Skeletal muscle cell (primary cell): ENCODE measurements at regions not wholly inside any gene's neighbourhood (a gene's known extent, or its start where the extent isn't known, plus 50 kb on each side); places are given as distances from the start of the nearest gene placed in this dataset.

Source experiments
- DNase-seq: peaks from one replicate; pipeline ENCODE4 v3.0.0-alpha.2; 2010; ENCODE audit warnings: low read depth
- H3K4me3 ChIP-seq: 2 replicates; pipeline ENCODE4 v1.5.1; 2011; ENCODE audit warnings: low read depth, mild to moderate bottlenecking, control low read depth, low read length, moderate library complexity

GRCh38 chr22:48742556-48743343, 1084.9 kb downstream of the BRD1 start:
- H3K4me3 ChIP-seq, result no peak overlapping the region
- no peak for DNase-seq

GRCh38 chr22:48742191-48742555, 1085.5 kb downstream of the BRD1 start:
- no peak overlapping the region for H3K4me3 ChIP-seq
- DNase-seq, result no peak

GRCh38 chr22:48741540-48741939, 1086.1 kb downstream of the BRD1 start:
- no peak overlapping the region for H3K4me3 ChIP-seq
- no peak for DNase-seq

GRCh38 chr22:48740731-48741405, 1086.8 kb downstream of the BRD1 start:
- H3K4me3 ChIP-seq, result no peak overlapping the region
- no peak for DNase-seq

- no peak for DNase-seq
- H3K4me3 ChIP-seq, result no peak overlapping the region
Observed at GRCh38 chr22:48740086-48740730, 1087.5 kb downstream of the BRD1 start.

GRCh38 chr22:48739348-48740085, 1088.2 kb downstream of the BRD1 start:
- DNase-seq, result no peak
- H3K4me3 ChIP-seq, result no peak overlapping the region

GRCh38 chr22:48738204-48738980, 1089.3 kb downstream of the BRD1 start:
- DNase-seq, result no peak
- no peak overlapping the region for H3K4me3 ChIP-seq

- DNase-seq, result no peak
- no peak overlapping the region for H3K4me3 ChIP-seq
Observed at GRCh38 chr22:48737461-48738203, 1090.0 kb downstream of the BRD1 start.

GRCh38 chr22:48736593-48737460, 1090.8 kb downstream of the BRD1 start:
- no peak for DNase-seq
- H3K4me3 ChIP-seq, result no peak overlapping the region

GRCh38 chr22:48734961-48735360, 1092.7 kb downstream of the BRD1 start:
- DNase-seq, result no peak
- H3K4me3 ChIP-seq, result no peak overlapping the region

GRCh38 chr22:48734359-48734758, 1093.3 kb downstream of the BRD1 start:
- DNase-seq, result no peak
- no peak overlapping the region for H3K4me3 ChIP-seq

GRCh38 chr22:48729499-48730171, 1098.0 kb downstream of the BRD1 start:
- no peak overlapping the region for H3K4me3 ChIP-seq
- no peak for DNase-seq

- no peak overlapping the region for H3K4me3 ChIP-seq
- no peak for DNase-seq
Observed at GRCh38 chr22:48727454-48728058, 1100.1 kb downstream of the BRD1 start.

- no peak overlapping the region for H3K4me3 ChIP-seq
- no peak for DNase-seq
Observed at GRCh38 chr22:48724899-48725298, 1102.8 kb downstream of the BRD1 start.

GRCh38 chr22:48722661-48723060, 1105.0 kb downstream of the BRD1 start:
- H3K4me3 ChIP-seq, result no peak overlapping the region
- no peak for DNase-seq

- H3K4me3 ChIP-seq, result no peak overlapping the region
- no peak for DNase-seq
Observed at GRCh38 chr22:48721395-48721669, 1106.3 kb downstream of the BRD1 start.
